ENCODE measurements at regions not wholly inside any gene's neighbourhood (a gene's known extent, or its start where the extent isn't known, plus 50 kb on each side); places are given as distances from the start of the nearest gene placed in this dataset.

GRCh38 chr9:95721061-95721531 lies 154.4 kb upstream of the ERCC6L2 start:
- POLR2A ChIA-PET = no interaction called here
- no peak for TF ChIP-seq CTCF (IDR thresholded peaks at IDR 0.05; ENCODE audit: control extremely low read depth, extremely low read depth, low read depth, missing control alignments)
- no peak for DNase-seq (ENCODE audit: extremely low spot score)
- CTCF ChIA-PET = no interaction called here

GRCh38 chr9:95720496-95720895 lies 155.0 kb upstream of the ERCC6L2 start:
- TF ChIP-seq CTCF (IDR thresholded peaks at IDR 0.05; ENCODE audit: control extremely low read depth, extremely low read depth, low read depth, missing control alignments) = no peak
- no peak for DNase-seq (ENCODE audit: extremely low spot score)
- CTCF ChIA-PET = interaction anchor here (1.5 kb wide), 1 partner anchor 512 kb away, joined by 5 read pairs; no protein-coding TSS in a partner anchor
- POLR2A ChIA-PET = no interaction called here

- CTCF ChIA-PET = interaction anchor here (1.5 kb wide), 1 partner anchor 513 kb away, joined by 5 read pairs; no protein-coding TSS in a partner anchor
- DNase-seq (ENCODE audit: extremely low spot score) = no peak
- POLR2A ChIA-PET = no interaction called here
- TF ChIP-seq CTCF (IDR thresholded peaks at IDR 0.05; ENCODE audit: control extremely low read depth, extremely low read depth, low read depth, missing control alignments) = no peak
These were observed 156.1 kb upstream of the ERCC6L2 start for GRCh38 chr9:95719354-95719753.

GRCh38 chr9:95718263-95718662 lies 157.2 kb upstream of the ERCC6L2 start:
- CTCF ChIA-PET = interaction anchor here (1.2 kb wide), 2 partner anchors 9 to 11 kb away, joined by 3 read pairs; no protein-coding TSS in a partner anchor
- no peak for DNase-seq (ENCODE audit: extremely low spot score)
- POLR2A ChIA-PET = no interaction called here
- TF ChIP-seq CTCF (IDR thresholded peaks at IDR 0.05; ENCODE audit: control extremely low read depth, extremely low read depth, low read depth, missing control alignments) = no peak

- TF ChIP-seq CTCF (IDR thresholded peaks at IDR 0.05; ENCODE audit: control extremely low read depth, extremely low read depth, low read depth, missing control alignments) = no peak
- ChIA-PET CTCF (interaction anchor here (1.3 to 2.0 kb wide), 3 partner anchors 8 to 14 kb away, joined by 3 to 7 read pairs (median 3); no protein-coding TSS in a partner anchor), POLR2A (no interaction called here)
- DNase-seq (ENCODE audit: extremely low spot score) = no peak
These were observed 159.5 kb upstream of the ERCC6L2 start for GRCh38 chr9:95715868-95716435.

- POLR2A ChIA-PET = no interaction called here
- no peak for TF ChIP-seq CTCF (IDR thresholded peaks at IDR 0.05; ENCODE audit: control extremely low read depth, extremely low read depth, low read depth, missing control alignments)
These were observed 165.0 kb upstream of the ERCC6L2 start for GRCh38 chr9:95710446-95710845.

More at GRCh38 chr9:95710446-95710845, 165.0 kb upstream of the ERCC6L2 start:
- no peak for DNase-seq (ENCODE audit: extremely low spot score)
- CTCF ChIA-PET = interaction anchor here (1.3 to 1.6 kb wide), 2 partner anchors 13 to 17 kb away, joined by 3 to 4 read pairs; no protein-coding TSS in a partner anchor
